HG03280 (cell line): ENCODE measurements at regions not wholly inside any gene's neighbourhood (a gene's known extent, or its start where the extent isn't known, plus 50 kb on each side); places are given as distances from the start of the nearest gene placed in this dataset.

Experiments
- ATAC-seq: cut with Tn5 transposase; IDR thresholded peaks from one replicate; pipeline ENCODE4 v1.9.1; 2021; ENCODE audit warnings: mild to moderate bottlenecking, moderate library complexity; ENCODE audit not compliant: unreplicated experiment

- ATAC-seq = no peak
Measured at GRCh38 chr13:60944016-60944415, 471.6 kb downstream of the PCDH20 start.

GRCh38 chr13:60936281-60936680 is 479.4 kb downstream of the PCDH20 start:
- no peak for ATAC-seq

DNA sequence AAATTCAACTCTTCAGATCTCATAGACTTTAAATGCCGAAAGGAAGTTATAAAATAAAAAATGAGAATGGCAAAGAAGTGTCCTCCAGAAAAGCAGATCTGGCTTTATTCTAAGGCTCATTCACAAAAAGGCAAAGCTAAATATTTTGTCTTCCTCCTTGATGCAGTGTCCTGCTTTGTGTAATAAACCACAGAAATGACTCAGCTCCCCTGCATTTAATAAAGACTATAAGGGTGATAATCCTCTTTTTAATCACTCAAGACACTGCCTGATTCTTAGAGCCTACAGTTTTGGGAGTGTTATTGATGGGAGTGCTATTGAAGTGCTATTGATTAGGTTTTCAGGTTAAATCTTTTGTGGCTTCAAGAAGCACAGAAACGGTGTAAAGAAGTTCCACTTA is 482.0 kb downstream of the PCDH20 start:
- no peak for ATAC-seq

DNA sequence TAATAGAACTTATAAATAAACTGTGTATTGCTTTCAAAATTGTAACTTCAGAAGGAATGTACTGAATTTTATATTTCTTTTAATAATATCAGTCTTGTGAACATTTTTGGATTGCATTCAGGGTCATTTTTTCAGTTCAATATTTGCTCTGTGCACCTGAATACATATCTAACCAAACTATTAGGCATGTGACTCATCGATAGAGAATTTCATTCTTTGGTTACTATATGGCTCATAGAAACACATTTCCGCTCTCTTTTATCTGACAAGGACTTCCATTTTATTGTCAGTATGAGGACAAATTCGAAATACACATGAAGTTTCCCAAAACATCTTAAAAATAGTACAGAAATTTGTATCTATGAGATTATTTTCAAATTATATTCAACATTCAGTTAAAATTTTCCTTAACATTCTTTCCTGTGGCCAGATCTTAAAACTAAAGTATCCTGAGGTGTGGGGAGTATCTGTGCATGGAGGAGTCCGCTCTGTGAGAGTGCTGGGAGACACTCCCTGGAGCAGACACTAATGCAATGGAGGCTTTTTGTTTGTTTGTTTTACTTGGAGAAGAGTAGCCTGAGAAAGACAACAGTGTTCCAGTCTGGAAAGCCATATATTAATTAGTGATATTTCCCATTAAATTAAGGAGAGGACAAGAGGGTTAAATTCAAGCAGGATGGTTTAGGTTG is 483.6 kb downstream of the PCDH20 start:
- no peak for ATAC-seq

DNA sequence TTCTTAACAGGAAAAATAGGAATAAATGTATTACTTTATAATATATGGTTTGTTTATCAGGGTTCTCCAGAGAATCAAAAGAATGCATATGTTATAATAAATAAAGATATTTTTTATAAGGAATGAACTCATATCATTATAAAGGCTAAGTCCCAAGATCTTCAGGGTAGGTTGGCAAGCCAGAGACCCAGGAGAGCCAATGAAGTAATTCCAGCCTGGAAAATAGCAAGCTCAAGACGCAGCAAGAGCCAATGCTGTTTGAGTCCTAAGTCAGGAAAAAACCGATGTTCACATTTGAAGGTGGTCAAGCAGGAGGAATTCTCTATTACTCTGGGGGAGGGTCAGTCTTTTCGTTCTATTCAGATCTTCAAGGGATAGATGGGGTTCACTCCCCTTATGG is 490.0 kb downstream of the PCDH20 start:
- ATAC-seq = no peak

DNA sequence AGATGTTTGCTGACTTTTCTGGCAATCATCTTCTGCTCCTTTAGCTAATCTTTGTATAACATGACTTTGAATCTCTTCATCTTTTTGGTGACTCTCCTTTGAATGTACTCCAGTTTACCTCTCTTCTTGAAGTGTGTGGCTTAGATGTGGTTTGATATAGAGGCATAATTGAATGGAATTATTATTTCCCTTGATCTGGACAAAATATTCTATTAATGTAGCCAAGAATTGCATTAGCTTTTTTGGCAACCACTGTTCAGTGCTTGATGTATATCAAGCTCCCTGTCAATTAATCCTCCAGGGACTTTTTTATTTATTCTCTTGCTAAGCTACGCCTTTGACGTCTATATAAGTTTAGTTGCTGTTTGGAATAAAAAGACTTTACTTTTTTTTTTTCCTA is 490.8 kb downstream of the PCDH20 start:
- no peak for ATAC-seq

DNA sequence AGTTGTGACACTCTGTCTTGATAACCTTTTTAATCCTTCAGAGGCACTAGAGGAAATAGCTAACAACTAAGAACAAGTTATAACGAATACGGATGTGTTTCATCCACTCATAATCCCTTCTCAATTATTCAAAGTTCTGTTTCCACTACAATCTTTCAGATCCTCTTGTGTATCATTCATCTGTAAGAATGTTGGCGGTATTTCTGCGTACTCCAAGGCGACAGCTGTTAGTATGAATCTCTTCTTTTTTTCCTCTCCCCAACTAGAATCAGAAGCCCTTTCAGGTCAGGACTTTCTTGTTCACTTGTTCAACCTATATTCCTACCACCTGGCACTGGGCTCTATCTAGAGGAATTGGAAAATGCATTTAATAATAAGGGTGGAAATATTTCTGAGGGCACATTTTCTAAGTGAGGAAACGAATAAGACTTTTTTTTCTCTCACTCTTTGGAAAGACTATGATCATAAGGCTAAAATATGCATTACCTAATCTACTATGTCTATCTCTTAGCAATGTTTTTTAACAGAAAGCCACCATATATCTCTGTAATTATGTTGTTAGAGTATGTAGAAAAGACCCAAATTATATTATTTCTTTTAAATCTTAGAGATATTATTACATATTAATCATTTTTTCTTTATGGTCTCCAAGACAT is 492.9 kb downstream of the PCDH20 start:
- ATAC-seq = no peak

DNA sequence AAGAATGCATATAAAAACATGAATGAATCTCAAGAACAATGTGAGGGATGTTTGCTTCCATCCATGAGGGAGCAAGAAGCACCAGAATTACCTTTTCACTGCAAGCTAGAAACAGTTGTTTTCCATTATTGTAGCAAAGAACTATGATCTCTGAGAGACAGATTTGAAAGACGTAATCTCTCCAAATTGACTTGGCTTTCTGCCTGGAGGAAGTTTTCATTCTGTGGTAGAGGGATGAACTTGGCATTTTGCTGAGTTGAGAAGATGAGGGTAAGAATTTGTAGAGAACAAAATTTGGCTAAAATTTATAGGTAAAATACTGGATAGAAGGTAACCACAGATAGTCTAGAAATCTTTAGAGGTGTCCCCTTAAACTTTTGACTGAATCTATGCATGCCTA is 496.8 kb downstream of the TDRD3 start:
- ATAC-seq = no peak

DNA sequence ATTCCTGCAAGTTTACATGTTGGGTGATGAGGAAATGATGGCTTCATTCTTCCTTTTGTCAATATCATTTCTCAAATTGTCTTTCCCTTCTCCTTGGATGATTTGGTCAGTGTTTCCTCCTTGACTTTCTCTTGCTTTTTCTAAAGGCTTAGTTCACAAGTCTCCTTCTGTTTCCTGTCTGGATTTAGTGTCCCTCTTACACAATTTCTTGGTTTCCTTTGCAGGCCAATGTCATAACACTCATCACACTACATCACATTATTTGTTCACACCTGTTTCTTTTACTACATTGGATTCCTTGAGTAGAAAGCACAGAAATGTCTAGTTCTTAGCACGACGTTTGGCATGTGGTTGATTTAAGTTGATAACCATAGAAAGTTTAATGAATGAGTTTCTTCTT is 490.7 kb downstream of the TDRD3 start:
- no peak for ATAC-seq

- ATAC-seq = no peak
Measured at GRCh38 chr13:60881507-60881906, 484.5 kb downstream of the TDRD3 start.

GRCh38 chr13:60873116-60873515 is 476.1 kb downstream of the TDRD3 start:
- no peak for ATAC-seq

DNA sequence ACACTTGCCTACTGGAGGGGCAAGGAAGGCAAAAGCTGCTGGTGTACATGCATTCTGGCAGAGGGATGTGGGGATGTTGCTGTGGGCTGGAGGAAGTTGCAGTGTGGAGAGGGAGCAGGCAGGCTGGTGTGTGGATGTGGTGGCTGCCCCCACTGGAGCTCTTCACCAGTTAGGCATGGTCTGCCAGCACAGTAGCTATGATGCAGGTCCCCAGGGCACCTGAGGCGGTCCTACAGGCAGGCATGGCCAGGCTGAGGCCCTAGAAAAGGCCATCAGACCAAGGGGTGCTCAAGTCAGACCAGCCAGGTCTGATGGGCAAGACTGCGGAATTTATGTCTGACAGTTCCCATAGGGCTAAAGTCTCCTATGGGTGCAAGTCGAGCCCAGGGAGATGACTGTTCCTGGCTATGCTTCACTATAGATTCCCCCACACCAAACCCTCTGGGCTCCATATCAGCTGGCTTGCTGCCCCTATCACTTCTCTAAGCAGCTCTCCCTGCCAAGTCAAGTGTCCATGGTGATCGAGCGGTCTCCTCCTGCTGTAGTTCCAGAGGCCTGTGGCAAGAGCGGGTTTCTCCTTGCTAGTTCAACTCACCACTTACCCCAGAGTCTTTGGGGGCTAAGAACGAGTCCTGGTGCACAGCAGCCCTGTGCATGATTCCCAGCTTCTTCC is 473.1 kb downstream of the TDRD3 start:
- ATAC-seq = no peak

- ATAC-seq = no peak
Measured at GRCh38 chr13:60869225-60869624, 472.2 kb downstream of the TDRD3 start.

DNA sequence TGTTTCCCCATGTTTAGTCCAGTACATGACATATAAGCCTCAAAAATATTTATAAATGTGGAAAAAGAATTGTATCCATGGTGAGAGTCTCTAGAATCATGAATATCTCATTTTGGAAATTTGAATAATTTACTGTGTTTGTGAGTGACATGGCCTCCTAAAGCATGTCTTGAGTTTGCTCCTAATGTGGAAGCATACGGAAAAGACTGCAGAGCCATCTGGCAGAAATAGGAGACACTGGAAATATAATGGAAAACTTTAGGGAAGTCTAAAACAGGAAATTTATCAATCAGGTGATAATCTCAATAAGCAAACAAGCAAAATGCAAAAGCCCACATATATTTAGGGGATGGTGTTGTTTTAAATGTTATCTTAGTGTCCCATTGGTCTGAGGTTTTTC is 465.0 kb downstream of the TDRD3 start:
- ATAC-seq = no peak

- no peak for ATAC-seq
Measured at GRCh38 chr13:60857698-60858097, 460.7 kb downstream of the TDRD3 start.

DNA sequence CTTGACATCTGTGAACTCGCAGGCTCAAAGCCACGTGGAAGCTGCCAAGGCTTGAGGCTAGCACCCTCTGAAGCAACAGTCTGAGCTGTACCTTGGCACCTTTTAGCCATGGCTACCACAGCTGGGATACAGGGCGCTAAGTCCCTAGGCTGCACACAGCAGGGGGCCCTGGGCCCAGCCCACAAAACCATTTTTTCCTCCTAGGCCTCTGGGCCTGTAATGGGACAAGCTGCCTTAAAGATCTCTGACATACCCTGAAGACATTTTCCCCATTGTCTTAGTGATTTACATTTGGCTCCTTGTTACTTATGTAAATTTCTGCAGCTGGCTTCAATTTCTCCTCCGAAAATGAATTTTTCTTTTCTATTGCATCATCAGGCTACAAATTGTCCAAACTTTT is 455.9 kb downstream of the TDRD3 start:
- ATAC-seq = no peak

DNA sequence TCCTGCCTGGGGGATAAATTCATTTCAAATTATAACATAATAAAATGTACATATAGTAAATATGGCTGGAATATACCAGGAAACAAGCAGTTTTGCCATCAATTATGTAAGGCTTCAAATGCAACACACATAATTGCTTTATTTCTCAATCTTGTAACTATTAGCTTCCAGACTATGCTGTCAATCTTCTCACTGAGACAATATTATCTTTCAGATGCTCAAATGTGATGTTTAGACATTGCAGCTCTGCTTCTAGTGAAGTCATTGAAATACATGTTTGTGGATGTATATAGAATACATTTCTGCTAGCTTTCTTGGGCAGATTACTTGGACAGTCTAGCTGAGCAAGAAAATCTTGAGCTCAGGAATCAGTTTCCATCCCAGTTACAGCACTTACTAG is 454.4 kb downstream of the TDRD3 start:
- no peak for ATAC-seq

GRCh38 chr13:60850526-60850925 is 453.5 kb downstream of the TDRD3 start:
- no peak for ATAC-seq

GRCh38 chr13:60838581-60838980 is 441.6 kb downstream of the TDRD3 start:
- no peak for ATAC-seq

- ATAC-seq = no peak
Measured at GRCh38 chr13:60837806-60838205, 440.8 kb downstream of the TDRD3 start.

- no peak for ATAC-seq
Measured at GRCh38 chr13:60836821-60837220, 439.8 kb downstream of the TDRD3 start.

GRCh38 chr13:60811581-60811980 is 414.6 kb downstream of the TDRD3 start:
- ATAC-seq = no peak
